ENCODE measurements at regions not wholly inside any gene's neighbourhood (a gene's known extent, or its start where the extent isn't known, plus 50 kb on each side); places are given as distances from the start of the nearest gene placed in this dataset.
"Not testable (repeated sequence)": the region's sequence is repeated elsewhere in the genome, so short reads cannot be mapped to it uniquely, and the experiment has no call there.

- no peaks in the 10 kb centered on the region for H3K4me1 ChIP-seq
- 100% methylated on average over 1 of the region's 1 CpG for WGBS
- no peak overlapping the region for H3K27ac ChIP-seq
- H3K36me3 ChIP-seq = no peaks in the 10 kb centered on the region
- no peaks in the 10 kb centered on the region for H3K27me3 ChIP-seq
- H3K4me3 ChIP-seq = no peak overlapping the region
- no peaks in the 10 kb centered on the region for H3K9me3 ChIP-seq
- TF ChIP-seq EP300 (IDR thresholded peaks at IDR 0.05) = no peak
- TF ChIP-seq CTCF (IDR thresholded peaks at IDR 0.05) = no peak
- no peak for TF ChIP-seq POLR2AphosphoS5 (IDR thresholded peaks at IDR 0.05)
- TF ChIP-seq POLR2A (IDR thresholded peaks at IDR 0.05) = no peak
- peak in 1 of 2 donors; percentile 3 for DNase-seq (ENCODE audit: low spot score in 2 of 2)
Measured at GRCh38 chr3:184457329-184457728, 77.5 kb downstream of the CHRD start.

GRCh38 chr3:184457784-184458377, 78.0 kb downstream of the CHRD start:
- peak in 1 of 2 donors; percentile 33 for DNase-seq (ENCODE audit: low spot score in 2 of 2)
- not testable (repeated sequence) for H3K27me3 ChIP-seq, H3K4me3 ChIP-seq, H3K36me3 ChIP-seq, H3K4me1 ChIP-seq, H3K27ac ChIP-seq, H3K9me3 ChIP-seq
- 94% methylated on average over 7 of the region's 7 CpGs for WGBS

- DNase-seq (ENCODE audit: low spot score in 2 of 2) = peak in 1 of 2 donors; percentile 13
- Histone ChIP-seq H3K36me3 (no peaks in the 10 kb centered on the region), H3K27ac (no peak overlapping the region), H3K9me3 (no peaks in the 10 kb centered on the region), H3K4me1 (no peaks in the 10 kb centered on the region), H3K4me3 (no peak overlapping the region), H3K27me3 (no peaks in the 10 kb centered on the region)
- no peak for TF ChIP-seq EP300 (IDR thresholded peaks at IDR 0.05)
- no peak for TF ChIP-seq POLR2A (IDR thresholded peaks at IDR 0.05)
- no peak for TF ChIP-seq CTCF (IDR thresholded peaks at IDR 0.05)
- no peak for TF ChIP-seq POLR2AphosphoS5 (IDR thresholded peaks at IDR 0.05)
- WGBS = 48% methylated on average over 3 of the region's 4 CpGs
Measured at GRCh38 chr3:184459355-184459754, 79.5 kb downstream of the CHRD start.

- Histone ChIP-seq H3K9me3 (no peaks in the 10 kb centered on the region), H3K4me3 (no peak overlapping the region), H3K36me3 (no peaks in the 10 kb centered on the region), H3K4me1 (no peaks in the 10 kb centered on the region), H3K27me3 (no peaks in the 10 kb centered on the region), H3K27ac (no peak overlapping the region)
- WGBS = 92% methylated on average over 8 of the region's 8 CpGs
- DNase-seq (ENCODE audit: low spot score in 2 of 2) = peak; percentile 34 to 35
- no peak for TF ChIP-seq CTCF (IDR thresholded peaks at IDR 0.05)
- no peak for TF ChIP-seq POLR2A (IDR thresholded peaks at IDR 0.05)
- no peak for TF ChIP-seq EP300 (IDR thresholded peaks at IDR 0.05)
- no peak for TF ChIP-seq POLR2AphosphoS5 (IDR thresholded peaks at IDR 0.05)
Measured at GRCh38 chr3:184460276-184460675, 80.4 kb downstream of the CHRD start.

GRCh38 chr3:184461219-184461618, 81.4 kb downstream of the CHRD start:
- WGBS = 72% methylated on average over 6 of the region's 6 CpGs
- DNase-seq (ENCODE audit: low spot score in 2 of 2) = peak in 1 of 2 donors; percentile 26
- no peaks in the 10 kb centered on the region for H3K36me3 ChIP-seq

More at GRCh38 chr3:184461219-184461618, 81.4 kb downstream of the CHRD start:
- Histone ChIP-seq H3K9me3 (no peaks in the 10 kb centered on the region), H3K27ac (no peak overlapping the region), H3K4me3 (no peak overlapping the region), H3K4me1 (peaks cover 6% of the 10 kb centered on the region), H3K27me3 (no peaks in the 10 kb centered on the region)
- TF ChIP-seq POLR2AphosphoS5 (IDR thresholded peaks at IDR 0.05) = no peak
- no peak for TF ChIP-seq EP300 (IDR thresholded peaks at IDR 0.05)
- TF ChIP-seq POLR2A (IDR thresholded peaks at IDR 0.05) = no peak
- TF ChIP-seq CTCF (IDR thresholded peaks at IDR 0.05) = no peak
